ENCODE measurements at regions not wholly inside any gene's neighbourhood (a gene's known extent, or its start where the extent isn't known, plus 50 kb on each side); places are given as distances from the start of the nearest gene placed in this dataset.
"Not testable (repeated sequence)": the region's sequence is repeated elsewhere in the genome, so short reads cannot be mapped to it uniquely, and the experiment has no call there.

DNA sequence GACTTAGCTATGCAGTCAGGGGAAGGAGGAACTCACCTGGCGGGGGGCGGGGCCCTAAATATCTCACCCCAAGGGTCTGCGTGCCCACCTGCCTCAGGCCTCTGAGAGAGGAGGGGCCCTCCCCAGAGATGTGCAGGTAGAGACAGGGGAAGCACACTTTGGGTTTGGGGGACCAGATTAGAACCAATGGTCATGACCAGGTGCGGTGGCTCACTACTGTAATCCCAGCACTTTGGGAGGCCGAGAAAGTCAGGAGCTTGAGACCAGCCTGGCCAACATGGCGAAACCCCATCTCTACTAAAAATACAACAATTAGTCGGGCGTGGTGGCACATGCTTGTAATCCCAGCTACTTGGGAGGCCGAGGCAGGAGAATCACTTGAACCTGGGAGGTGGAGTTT lies 246.4 kb upstream of the TCERG1L start:
- not testable (repeated sequence) for DNase-seq (ENCODE audit: low read depth in 2 of 2, low spot score in 1 of 2)

DNA sequence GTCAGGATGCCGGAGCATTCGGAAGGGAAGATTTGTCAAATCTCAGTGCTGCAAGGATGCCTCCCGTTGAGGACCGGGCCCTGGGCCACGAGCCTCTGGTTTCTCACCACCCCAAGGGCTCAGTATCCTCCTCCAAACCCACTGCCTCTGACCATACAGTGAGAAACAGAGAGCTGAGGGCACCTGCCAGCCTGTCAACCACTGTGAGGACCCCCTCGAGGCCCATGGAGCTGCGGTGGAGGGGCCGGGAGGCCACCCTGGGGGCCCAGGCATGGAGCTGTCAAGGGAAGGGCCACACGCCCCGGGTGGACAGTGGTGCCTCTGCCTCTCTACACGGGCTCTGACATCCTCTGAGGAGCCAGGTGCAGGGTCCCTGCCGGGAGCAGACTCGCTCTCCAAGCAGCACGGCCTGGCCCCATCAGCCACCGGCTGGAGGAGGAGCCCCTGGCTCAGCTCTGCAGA lies 248.0 kb upstream of the TCERG1L start:
- no peak for DNase-seq (ENCODE audit: low read depth in 2 of 2, low spot score in 1 of 2)

DNA sequence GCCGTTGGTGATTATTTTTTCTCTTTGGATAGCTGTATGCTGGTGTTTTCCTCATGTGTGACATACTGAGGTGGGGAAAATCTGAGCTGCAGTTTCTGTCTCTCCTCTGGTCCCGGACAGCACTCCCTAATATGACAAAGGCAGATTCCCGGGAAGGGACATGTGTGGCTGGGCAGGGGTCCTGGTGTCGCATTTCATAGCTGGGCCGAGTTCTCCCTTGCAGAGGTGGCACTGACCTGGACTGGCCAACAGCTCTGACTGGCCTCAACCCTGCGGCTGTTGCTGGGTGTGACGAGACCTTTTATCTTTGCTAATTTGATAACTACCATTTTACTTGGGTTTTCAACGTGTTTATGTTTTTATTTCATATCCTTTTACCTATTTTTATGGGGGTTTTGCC lies 248.6 kb upstream of the TCERG1L start:
- no peak for DNase-seq (ENCODE audit: low read depth in 2 of 2, low spot score in 1 of 2)

DNA sequence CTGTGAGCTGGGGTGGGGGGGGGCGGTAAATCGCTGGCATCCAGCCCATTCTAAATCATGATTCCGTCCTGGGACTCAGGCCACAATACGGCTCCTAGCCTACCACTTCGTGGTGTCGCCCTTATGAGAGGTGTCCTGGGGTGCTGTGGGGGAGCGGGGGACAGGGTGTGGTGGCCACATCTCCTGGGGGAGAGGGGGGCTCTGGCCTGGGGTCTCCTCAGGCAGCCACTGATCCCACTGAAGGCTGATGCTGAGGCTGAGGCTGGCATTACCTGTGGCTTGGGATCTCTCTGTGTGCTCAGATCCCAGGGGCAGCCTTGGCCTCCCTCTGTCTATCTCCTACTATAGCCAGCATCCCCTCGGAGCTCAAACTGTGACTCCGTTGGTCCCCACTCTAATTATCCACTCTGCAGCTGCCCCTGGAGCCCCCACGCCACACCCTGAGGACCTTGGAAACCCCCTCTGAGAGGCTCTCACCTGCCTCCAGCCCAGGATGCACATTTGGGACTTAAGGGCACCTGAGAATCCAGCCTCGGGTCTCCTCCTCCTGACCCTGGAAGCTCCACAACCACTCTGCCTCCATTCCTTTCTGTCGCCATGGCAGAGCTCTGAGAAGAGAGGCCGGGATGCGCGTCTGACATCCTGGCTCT lies 249.3 kb upstream of the TCERG1L start:
- no peak for DNase-seq (ENCODE audit: low read depth in 2 of 2, low spot score in 1 of 2)

DNA sequence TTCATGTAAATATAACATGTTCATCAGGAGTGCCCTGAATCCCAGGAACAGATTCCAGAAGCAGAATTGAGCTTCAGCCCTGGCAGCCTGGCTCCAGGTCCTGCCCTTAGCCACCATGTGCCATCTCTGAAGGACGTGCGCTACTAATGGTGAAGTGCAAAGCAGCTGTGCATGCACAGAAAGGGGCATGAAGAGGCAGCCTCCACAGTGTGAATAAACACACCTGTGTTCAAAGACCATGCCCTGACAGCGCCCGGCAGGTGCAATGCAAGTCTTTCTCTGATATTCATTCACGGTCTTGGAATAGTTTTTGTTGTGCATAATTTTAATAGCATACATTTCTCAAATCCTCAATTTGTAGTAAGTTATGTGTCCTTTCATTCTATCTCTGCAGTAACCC lies 250.4 kb upstream of the TCERG1L start:
- DNase-seq (ENCODE audit: low read depth in 2 of 2, low spot score in 1 of 2), result no peak

DNA sequence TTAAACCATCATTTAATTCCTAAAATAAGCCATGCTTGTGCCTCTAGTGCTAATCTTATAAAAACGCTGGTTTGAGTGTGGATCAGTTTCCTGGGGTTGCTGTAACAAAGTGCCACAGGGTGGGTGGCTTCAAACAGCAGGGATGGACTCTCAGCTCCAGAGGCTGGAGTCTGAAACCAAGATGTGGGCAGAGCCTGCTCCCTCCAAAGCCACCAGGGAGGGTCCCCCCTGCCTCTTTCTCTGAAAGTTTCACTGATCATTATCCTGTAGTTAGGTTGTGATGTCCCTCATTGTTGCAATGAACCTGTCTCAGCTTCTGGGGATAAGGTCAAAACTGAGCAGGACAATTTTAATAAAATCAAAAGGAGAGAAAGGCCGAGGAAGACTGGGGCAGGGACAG lies 251.9 kb upstream of the TCERG1L start:
- DNase-seq (ENCODE audit: low read depth in 2 of 2, low spot score in 1 of 2), result no peak

DNA sequence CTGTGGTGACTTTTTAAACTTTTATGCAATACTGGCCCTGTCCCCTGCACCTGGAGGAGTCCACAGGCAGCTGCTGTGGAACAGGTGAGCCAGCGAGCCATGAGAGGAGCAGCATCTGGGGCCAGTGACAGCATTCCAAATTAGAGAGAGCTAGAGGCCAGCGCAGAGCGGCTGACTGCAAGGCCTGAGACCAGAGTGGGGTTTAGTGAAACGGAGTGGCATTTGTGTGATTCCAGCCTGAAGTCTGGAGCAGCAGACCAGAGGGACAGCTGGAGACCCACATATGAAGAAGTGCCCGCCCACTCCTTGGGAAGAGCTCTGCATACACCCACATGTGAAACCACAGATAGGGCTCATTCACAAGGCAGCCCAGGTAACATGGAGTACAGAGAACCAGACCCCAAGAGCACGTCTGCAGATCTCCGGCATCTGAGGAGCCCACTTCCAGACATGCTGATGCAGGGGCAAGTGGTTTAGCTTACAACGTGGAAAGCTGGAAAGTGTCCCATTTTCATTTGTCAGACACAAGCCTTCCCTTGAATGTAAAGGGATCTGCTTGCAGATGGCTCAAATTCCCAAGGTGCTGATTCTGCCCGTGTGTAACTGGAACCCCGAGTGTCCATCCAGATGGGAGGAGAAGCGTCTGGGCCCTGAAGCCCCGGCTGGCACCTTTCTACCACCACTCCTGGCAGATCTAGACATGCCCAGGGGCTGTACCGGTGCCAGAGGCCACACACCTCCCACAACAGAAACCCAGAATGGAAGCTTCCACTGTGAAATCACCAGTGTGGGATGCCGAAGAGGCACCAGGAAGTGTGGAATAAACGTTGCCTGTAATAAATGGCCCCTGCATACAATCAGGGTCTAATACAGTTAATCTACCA lies 256.0 kb upstream of the TCERG1L start:
- DNase-seq (ENCODE audit: low read depth in 2 of 2, low spot score in 1 of 2), result no peak

DNA sequence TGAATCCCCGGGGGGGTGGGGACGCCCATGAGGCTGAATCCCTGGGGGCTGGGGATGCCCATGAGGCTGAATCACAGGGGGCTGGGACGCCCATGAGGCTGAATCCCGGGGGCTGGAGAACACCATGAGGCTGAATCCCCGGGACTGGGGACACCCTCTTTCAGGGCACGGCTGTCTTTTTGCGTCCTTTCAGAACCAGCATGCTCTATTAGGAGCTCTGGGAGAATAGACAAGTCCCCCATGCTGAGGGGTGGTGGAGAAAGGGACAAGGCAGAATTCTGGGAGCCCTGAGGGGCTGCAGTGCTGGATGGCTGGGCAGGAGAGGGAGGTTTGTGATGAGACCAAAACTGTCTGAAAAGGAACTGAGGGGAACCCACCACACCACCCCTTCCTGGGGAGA lies 257.3 kb upstream of the TCERG1L start:
- no peak for DNase-seq (ENCODE audit: low read depth in 2 of 2, low spot score in 1 of 2)

DNA sequence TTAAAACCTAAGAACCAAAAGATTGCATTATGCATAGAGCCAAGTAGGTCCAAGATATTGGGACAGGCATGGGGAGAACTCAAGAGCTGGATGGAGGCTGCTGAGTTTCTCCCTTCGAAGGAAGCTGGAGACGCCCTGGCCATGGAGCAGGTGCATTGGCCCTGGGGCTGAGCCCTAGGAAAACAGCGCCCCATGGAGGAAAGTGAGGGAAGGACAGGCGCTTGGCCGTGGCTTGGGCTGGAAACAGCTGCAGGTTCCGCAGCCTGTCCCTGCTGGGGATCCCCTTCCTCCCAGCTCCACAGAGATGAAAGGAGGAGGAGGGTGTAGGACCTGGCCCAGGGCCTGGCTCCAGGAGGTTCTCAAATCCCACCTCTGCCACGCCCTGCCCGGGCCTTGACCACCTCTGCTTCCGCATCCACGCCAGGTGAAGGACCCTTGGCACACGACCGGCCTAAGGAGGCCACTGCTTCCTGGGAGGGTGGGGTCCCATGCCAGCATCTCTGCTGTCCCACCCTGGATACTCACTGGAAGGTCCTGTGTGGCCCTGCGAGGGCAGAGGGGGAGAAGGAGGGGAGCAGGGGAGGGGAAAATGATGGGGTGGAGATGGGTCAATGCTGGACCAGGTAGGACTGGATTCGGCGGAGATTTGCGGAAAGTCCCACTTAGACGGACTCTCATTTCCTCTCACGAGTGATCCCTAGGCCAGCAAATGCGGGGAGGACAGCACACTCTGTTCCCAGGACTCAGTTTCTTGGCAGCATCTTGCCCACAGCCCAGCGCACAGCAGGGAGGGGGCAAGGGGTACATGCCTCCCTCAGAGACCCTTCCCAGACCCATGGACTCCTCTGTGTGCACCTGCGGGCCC lies 258.6 kb upstream of the TCERG1L start:
- no peak for DNase-seq (ENCODE audit: low read depth in 2 of 2, low spot score in 1 of 2)

DNA sequence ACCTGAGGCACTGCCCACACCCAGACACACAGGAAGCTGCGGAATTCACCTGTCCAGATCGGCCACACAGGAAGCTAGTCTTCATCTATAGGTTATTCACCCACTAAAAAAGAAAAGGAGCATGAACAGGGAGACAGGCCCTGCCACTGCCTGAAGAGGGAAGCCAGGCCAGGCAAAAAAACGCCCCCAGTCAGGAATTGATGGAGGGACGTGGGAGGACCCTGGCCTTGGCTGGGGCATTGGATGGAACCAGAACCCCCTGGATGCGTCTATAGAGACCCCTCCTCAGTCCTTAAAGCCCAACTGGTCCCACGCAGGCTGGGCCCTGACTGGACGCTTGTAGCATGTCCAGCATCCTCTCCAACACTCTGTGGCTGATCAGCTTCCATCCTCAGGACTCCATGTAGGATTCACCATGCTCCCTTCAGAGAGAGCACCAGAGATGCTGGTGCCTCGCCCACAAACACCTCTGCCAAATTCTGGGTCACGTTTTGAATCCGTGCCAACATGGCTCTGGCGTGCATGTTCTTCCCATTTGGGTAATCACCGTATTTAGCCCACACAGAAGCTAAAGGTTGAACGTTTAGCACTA lies 259.3 kb upstream of the TCERG1L start:
- no peak for DNase-seq (ENCODE audit: low read depth in 2 of 2, low spot score in 1 of 2)

DNA sequence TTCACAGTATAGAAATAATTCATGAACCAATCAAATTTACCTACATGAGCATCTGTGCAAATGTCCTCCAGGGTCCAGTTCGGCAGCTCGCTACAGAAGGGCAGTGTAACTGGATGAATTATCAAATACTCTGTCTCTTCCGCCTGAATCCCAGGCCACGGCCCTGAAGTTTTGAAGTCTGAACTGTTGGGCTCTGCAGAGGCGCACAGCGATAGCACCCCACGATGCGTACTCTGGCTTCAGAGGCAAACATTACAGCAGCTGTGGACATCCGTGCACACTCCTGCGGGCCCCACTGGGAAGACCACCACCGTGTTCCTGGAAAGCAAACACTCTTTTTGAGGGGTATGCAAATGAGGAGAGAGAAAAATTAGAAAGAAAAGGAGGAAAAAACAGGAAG lies 259.8 kb upstream of the TCERG1L start:
- DNase-seq (ENCODE audit: low read depth in 2 of 2, low spot score in 1 of 2), result no peak

DNA sequence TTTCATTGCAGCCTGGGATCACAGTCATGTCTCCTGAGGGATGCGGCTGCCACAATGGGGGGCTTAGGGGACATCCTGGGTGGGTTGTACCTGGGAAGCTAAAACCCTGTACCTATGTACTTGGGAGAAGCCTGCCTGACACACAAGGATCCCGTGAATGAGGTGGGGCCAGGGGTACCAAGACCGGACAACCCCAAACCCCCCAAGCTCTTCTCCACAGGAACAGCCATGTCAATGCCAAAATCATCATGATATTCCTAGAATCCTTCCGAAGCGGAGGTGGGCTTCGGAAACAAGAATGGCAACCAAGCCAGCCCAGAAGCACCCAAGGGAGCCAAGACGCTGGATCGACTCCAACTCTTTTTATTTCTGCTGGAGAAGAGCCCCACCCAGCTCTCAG lies 260.3 kb upstream of the TCERG1L start:
- no peak for DNase-seq (ENCODE audit: low read depth in 2 of 2, low spot score in 1 of 2)

DNA sequence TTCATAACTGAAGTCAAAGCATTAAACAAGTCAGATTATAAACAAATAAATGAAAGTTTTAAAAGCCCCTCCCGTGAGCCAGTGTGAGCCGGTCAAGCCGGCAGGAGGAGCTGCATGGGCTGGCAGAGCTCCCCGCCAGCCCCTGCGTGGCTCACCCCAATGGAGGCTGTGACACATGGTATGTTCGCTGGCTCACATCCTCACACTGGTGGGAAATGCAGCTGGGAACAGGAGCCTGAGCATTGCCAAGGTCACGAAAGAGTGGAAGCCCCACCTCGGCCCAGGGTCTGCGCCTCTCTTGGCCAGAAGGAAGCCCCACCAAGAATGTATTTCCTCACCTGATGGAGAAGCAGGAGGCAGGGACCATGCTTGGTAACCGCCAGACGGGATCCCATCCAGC lies 261.7 kb upstream of the TCERG1L start:
- DNase-seq (ENCODE audit: low read depth in 2 of 2, low spot score in 1 of 2), result no peak

DNA sequence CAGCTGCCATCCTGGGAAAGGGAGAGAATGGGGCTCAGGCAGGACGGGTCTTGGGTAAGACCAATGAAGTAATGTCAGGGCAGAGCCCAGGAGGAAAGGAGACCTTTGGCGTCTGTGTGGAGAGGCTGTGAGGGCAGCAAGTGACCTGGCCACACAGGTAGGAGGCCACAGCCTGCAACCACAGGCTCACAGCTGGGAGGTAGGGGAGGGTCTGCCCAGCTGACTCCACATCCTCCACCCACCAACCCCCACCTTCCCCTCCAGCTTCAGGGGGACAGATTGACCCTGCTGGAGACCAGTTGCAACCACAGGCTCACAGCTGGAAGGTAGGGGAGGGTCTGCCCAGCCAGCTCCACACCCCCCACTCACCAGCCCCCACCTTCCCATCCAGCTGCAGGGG lies 262.2 kb upstream of the TCERG1L start:
- no peak for DNase-seq (ENCODE audit: low read depth in 2 of 2, low spot score in 1 of 2)

DNA sequence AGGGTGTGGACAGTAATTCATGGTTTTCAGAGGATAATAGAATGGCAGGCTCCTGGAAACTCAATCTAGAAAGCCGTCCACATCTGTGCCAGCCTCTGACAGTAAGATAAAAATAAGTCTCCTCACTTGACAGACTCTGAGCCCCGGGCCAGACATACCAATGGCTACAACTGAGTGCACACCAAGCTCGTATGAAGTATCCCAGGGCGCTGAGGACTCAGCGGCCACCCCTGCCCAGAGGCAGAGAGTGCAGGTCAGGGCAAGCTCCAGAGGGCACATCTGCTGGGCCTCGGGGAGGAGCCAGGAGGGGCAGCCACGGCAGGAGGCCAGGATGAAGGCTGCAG lies 262.8 kb upstream of the TCERG1L start:
- DNase-seq (ENCODE audit: low read depth in 2 of 2, low spot score in 1 of 2), result no peak

DNA sequence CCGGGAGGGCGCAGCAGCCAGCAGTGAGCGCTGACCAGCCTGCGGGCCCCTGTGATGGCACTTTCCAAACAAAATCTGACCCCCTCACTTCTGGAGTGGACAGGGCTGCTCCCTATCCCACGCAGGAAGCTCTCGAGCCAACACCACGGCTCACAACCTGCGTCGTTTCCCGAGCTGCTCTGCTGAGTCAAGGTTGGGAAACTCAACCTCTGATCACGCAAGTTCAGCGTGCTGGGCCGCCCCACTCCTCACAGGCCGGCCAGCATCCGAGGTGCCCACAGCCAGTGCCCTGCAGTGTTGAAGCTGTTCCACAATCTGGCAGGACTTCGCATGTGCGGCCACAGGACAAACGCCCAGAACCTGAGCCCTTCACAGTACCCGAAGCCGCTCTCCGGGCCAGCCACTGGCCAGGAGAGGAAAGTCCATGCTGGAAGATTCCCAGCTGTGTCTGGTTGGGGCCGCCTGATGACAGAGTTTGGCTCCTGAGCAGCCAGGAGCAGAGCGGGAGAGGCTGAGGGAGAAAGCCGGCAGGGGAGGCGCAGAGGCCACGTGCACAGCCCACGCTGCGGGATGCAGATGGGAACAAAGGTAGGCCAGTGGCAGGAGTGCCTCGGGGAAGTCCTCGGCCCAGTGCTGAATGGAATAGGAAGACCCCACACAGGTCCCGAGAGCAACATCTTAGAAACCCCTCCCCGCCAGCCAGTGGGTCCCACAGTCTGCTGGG lies 263.3 kb upstream of the TCERG1L start:
- no peak for DNase-seq (ENCODE audit: low read depth in 2 of 2, low spot score in 1 of 2)

DNA sequence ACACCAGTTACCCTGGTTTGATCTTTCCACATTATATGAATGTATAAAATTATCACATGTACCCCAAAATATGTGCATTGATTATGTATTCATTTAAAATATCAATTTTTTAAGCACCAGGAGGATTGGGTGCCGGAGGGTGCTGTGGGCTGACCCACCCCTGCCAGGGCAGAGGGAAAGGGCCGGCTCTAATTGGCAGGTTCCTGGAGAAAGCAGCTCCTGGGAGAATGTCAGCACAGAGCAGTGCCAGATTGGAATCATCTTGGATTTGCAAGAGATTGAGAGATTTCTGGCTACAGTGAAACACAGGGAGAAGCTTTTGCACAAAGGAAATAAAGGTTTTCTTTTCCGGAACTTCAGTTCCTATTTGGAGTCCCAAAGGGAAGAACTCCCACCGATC lies 264.4 kb upstream of the TCERG1L start:
- DNase-seq (ENCODE audit: low read depth in 2 of 2, low spot score in 1 of 2), result no peak

DNA sequence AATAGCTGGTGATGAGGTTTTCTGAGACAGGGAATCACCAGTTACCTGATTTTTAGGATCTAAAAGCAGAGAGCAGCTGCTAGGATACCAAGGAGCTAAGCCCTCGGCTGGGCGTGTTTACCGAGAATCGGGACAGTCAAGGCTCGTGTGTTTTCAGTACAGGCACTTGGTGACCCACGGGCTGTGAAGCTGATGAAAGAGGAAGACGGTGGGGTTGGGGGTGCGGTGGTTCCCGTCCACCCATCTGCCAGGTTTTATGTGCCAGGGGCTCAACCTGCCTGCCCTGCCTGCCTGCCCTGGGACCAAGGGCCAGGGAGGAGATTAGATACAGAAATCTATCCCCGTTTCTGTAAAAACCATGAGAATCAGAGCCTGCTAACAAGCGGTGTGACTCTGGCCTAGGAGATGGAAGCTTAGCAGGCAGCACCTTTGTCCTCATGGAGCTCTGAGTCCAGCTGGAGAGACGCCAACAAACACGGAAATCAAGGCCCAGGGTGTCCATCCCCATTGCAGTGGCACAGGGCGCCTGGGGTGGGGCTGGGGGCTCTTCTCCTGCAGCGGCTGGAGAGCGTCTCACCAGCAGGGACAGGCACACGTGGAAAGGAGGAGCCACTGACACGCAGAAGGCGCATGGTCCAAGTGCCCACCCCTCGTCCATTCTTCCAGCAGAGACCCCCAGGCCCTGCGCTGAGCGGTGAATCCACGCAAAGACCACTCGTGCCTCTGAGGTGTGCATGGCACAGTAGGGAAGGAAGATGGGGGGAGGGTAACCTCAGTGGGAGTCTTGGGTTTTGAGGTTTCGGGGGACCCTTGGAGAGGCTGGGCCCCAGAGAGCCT lies 265.0 kb upstream of the TCERG1L start:
- no peak for DNase-seq (ENCODE audit: low read depth in 2 of 2, low spot score in 1 of 2)

DNA sequence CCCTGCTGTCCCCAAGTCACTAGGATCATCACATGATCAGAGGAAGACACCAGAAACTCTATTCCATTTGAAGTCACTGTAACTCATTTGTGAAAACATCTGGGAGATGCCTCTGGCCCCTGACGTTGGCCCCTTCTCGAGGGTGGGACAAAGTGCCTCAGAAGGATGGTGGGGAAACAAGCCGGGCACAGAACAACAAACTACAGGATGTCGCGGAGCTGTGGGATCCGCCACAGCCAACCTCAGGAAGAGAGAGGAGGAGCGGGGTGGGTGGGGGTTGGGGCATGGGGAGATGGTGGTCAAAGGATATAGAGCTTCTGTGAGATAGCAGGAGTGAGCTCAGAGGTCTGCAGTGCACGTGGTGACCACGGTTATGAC lies 265.6 kb upstream of the TCERG1L start:
- DNase-seq (ENCODE audit: low read depth in 2 of 2, low spot score in 1 of 2), result no peak
